H1 (cell line): ENCODE measurements at regions not wholly inside any gene's neighbourhood (a gene's known extent, or its start where the extent isn't known, plus 50 kb on each side); places are given as distances from the start of the nearest gene placed in this dataset.

ENCODE experiments used
- BRCA1 ChIP-seq: IDR thresholded peaks from 2 replicates; pipeline ENCODE4 v1.6.1; 2012; ENCODE audit warnings: low read depth, low read length, improper control_type of control experiment
- CBX5 ChIP-seq: fragments of 300-800, 300-1000 bp; sonication (generic); IDR thresholded peaks from 2 replicates; pipeline ENCODE4 v1.7.1; 2016; ENCODE audit warnings: antibody characterized with exemption, low read length, low read depth
- CHD7 ChIP-seq: fragments of 300-600 bp; sonication (generic); IDR thresholded peaks from 2 replicates; pipeline ENCODE4 v1.7.1; 2012; ENCODE audit warnings: low read length, moderate library complexity, mild to moderate bottlenecking, inconsistent platforms; ENCODE audit not compliant: insufficient replicate concordance
- KDM1A ChIP-seq: fragments of 200-600, 300-600 bp; sonication (generic); IDR thresholded peaks from 2 replicates; pipeline ENCODE4 v1.7.1; 2016; ENCODE audit warnings: mild to moderate bottlenecking, low read length, borderline replicate concordance
- NANOG ChIP-seq: IDR thresholded peaks from 2 replicates; pipeline ENCODE4 v1.6.1; 2011; ENCODE audit warnings: low read length, low read depth, mild to moderate bottlenecking, inconsistent platforms; ENCODE audit not compliant: insufficient read depth, poor library complexity, severe bottlenecking
- POLR2A ChIP-seq, 2 experiments: IDR thresholded peaks; 1 replicate in 1 of 2; 2 replicates in 1 of 2; pipeline ENCODE4 v1.6.1; 2011; ENCODE audit warnings: low read depth in 2 of 2, low read length in 2 of 2, mild to moderate bottlenecking in 2 of 2; ENCODE audit errors: control extremely low read depth in 1 of 2
- SRF ChIP-seq: IDR thresholded peaks from 2 replicates; pipeline ENCODE4 v1.6.1; 2011; ENCODE audit warnings: mild to moderate bottlenecking, low read depth, low read length, moderate library complexity
- TCF12 ChIP-seq: IDR thresholded peaks from 2 replicates; pipeline ENCODE4 v1.6.1; 2011; ENCODE audit warnings: low read depth, mild to moderate bottlenecking, low read length

DNA sequence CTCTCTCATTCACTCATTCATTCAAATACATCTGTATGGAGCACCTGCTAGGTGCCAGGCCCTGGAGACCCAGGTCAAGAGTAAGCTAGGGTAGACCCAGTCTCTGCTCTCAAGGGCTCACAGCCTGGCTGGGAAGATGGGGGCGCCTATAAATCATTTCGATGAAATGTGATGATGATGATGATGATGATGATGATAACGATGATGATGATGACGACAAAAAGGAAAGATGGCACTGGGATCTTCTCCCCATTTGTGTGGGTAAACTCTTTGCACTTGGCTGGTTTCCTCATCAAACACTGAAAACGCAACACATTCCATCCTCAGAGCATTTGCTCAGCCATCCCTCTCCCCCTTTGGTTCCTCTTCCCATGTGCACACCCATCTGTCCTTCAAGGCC is 188.0 kb upstream of the CDYL start (continued):
- TF ChIP-seq CHD7 (no peak), TCF12 (no peak), POLR2A (IDR thresholded peaks at IDR 0.05; ENCODE audit: control extremely low read depth in 1 of 2, low read depth in 2 of 2, low read length in 2 of 2) (no peak), CBX5 (no peak), BRCA1 (no peak), NANOG (no peak), SRF (no peak), KDM1A (no peak)
